ENCODE measurements at regions not wholly inside any gene's neighbourhood (a gene's known extent, or its start where the extent isn't known, plus 50 kb on each side); places are given as distances from the start of the nearest gene placed in this dataset.
"Not testable (repeated sequence)": the region's sequence is repeated elsewhere in the genome, so short reads cannot be mapped to it uniquely, and the experiment has no call there.

- H3K79me2 ChIP-seq (ENCODE audit: control insufficient read depth, insufficient read depth, low read length): no peaks in the 10 kb centered on the region
- no peak for TF ChIP-seq EZH2 (IDR thresholded peaks at IDR 0.05; ENCODE audit: borderline replicate concordance, low read depth, low read length, severe bottlenecking)
- no peaks in the 10 kb centered on the region for H4K20me1 ChIP-seq (replicated peaks; ENCODE audit: control insufficient read depth, extremely low read depth, insufficient read depth, low read length)
- H3K9ac ChIP-seq (replicated peaks; ENCODE audit: extremely low read depth, insufficient read depth, low read length): no peak overlapping the region
- no peak for FAIRE-seq
- no TSS peak for BruUV-seq (replicated peaks)
- no peak overlapping the region for H3K4me3 ChIP-seq (replicated peaks in 1 of 3; ENCODE audit: insufficient read depth in 1 of 3, low read depth in 1 of 3, low read length in 3 of 3)
- H3K9me1 ChIP-seq (replicated peaks; ENCODE audit: control insufficient read depth, extremely low read depth, insufficient read depth, low read length): no peaks in the 10 kb centered on the region
- H3K9me3 ChIP-seq (replicated peaks; ENCODE audit: control insufficient read depth, insufficient read depth, low read length): peaks cover 2% of the 10 kb centered on the region
- H3K36me3 ChIP-seq (ENCODE audit: control insufficient read depth in 2 of 2, extremely low read depth in 1 of 2, insufficient read depth in 2 of 2, low read length in 2 of 2): no peaks in the 10 kb centered on the region
- intact Hi-C loops (cut with micrococcal nuclease): no loop called here
- POLR2A ChIA-PET: no interaction called here
- H3K4me2 ChIP-seq (ENCODE audit: insufficient read depth, low read length): no peak overlapping the region
- CTCF ChIA-PET: no interaction called here
- no peak for DNase-seq (ENCODE audit: low read depth, low spot score)
- no peak overlapping the region for H2AFZ ChIP-seq (ENCODE audit: low read depth, low read length)
- no peaks in the 10 kb centered on the region for H3K27me3 ChIP-seq (ENCODE audit: control insufficient read depth in 2 of 2, insufficient read depth in 2 of 2, low read length in 2 of 2)
- no peak overlapping the region for H3K27ac ChIP-seq (ENCODE audit: insufficient read depth, low read depth, low read length)
- no peaks in the 10 kb centered on the region for H3K4me1 ChIP-seq (ENCODE audit: control insufficient read depth, extremely low read depth, insufficient read depth, low read length)
- dilution Hi-C loops (cut with MboI; ENCODE audit: extremely low pct_ligation_motif_present, low sequenced_read_pairs): no loop called here
These were observed 73.7 kb upstream of the PRDM9 start for GRCh38 chr5:23433534-23434315.

- BruUV-seq (replicated peaks): no TSS peak
- no peak overlapping the region for H3K4me2 ChIP-seq (ENCODE audit: insufficient read depth, low read length)
- ChIA-PET POLR2A (no interaction called here), CTCF (no interaction called here)
- DNase-seq (ENCODE audit: low read depth, low spot score) (no peak), FAIRE-seq (no peak)
- H3K9me3 ChIP-seq (replicated peaks; ENCODE audit: control insufficient read depth, insufficient read depth, low read length): no peaks in the 10 kb centered on the region
- intact Hi-C loops (cut with micrococcal nuclease): no loop called here
- dilution Hi-C loops (cut with MboI; ENCODE audit: extremely low pct_ligation_motif_present, low sequenced_read_pairs): no loop called here
- H3K79me2 ChIP-seq (ENCODE audit: control insufficient read depth, insufficient read depth, low read length): no peaks in the 10 kb centered on the region
- H3K4me1 ChIP-seq (ENCODE audit: control insufficient read depth, extremely low read depth, insufficient read depth, low read length): no peaks in the 10 kb centered on the region
- no peaks in the 10 kb centered on the region for H4K20me1 ChIP-seq (replicated peaks; ENCODE audit: control insufficient read depth, extremely low read depth, insufficient read depth, low read length)
- no peaks in the 10 kb centered on the region for H3K9me1 ChIP-seq (replicated peaks; ENCODE audit: control insufficient read depth, extremely low read depth, insufficient read depth, low read length)
- H3K9ac ChIP-seq (replicated peaks; ENCODE audit: extremely low read depth, insufficient read depth, low read length): no peak overlapping the region
- H3K27ac ChIP-seq (ENCODE audit: insufficient read depth, low read depth, low read length): no peak overlapping the region
- no peaks in the 10 kb centered on the region for H3K36me3 ChIP-seq (ENCODE audit: control insufficient read depth in 2 of 2, extremely low read depth in 1 of 2, insufficient read depth in 2 of 2, low read length in 2 of 2)
- no peak overlapping the region for H2AFZ ChIP-seq (ENCODE audit: low read depth, low read length)
- no peak overlapping the region for H3K4me3 ChIP-seq (replicated peaks in 1 of 3; ENCODE audit: insufficient read depth in 1 of 3, low read depth in 1 of 3, low read length in 3 of 3)
- TF ChIP-seq MYC (IDR thresholded peaks at IDR 0.05; ENCODE audit: low read depth, low read length) (no peak), EZH2 (IDR thresholded peaks at IDR 0.05; ENCODE audit: borderline replicate concordance, low read depth, low read length, severe bottlenecking) (no peak), FOS (IDR thresholded peaks at IDR 0.05; ENCODE audit: borderline replicate concordance, insufficient read depth, low read length) (no peak), POLR2A (IDR thresholded peaks at IDR 0.05; ENCODE audit: low read depth, low read length) (no peak), POLR2AphosphoS5 (IDR thresholded peaks at IDR 0.05; ENCODE audit: insufficient read depth, low read depth, low read length) (no peak), GATA2 (IDR thresholded peaks at IDR 0.05; ENCODE audit: insufficient read depth, insufficient read length, low read depth, low read length) (no peak), CTCF (IDR thresholded peaks at IDR 0.05; ENCODE audit: extremely low read depth in 1 of 2, insufficient read depth in 1 of 2, low read depth in 1 of 2, low read length in 2 of 2) (no peak), JUN (IDR thresholded peaks at IDR 0.05; ENCODE audit: borderline replicate concordance, insufficient read depth, insufficient read length, low read depth) (no peak)
- TF ChIP-seq, protein P1, sequence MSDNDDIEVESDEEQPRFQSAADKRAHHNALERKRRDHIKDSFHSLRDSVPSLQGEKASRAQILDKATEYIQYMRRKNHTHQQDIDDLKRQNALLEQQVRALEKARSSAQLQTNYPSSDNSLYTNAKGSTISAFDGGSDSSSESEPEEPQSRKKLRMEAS (IDR thresholded peaks at IDR 0.05; ENCODE audit: insufficient read depth, insufficient read length): no peak
- no peaks in the 10 kb centered on the region for H3K27me3 ChIP-seq (ENCODE audit: control insufficient read depth in 2 of 2, insufficient read depth in 2 of 2, low read length in 2 of 2)
These were observed 78.7 kb upstream of the PRDM9 start for GRCh38 chr5:23428705-23429104.

DNA sequence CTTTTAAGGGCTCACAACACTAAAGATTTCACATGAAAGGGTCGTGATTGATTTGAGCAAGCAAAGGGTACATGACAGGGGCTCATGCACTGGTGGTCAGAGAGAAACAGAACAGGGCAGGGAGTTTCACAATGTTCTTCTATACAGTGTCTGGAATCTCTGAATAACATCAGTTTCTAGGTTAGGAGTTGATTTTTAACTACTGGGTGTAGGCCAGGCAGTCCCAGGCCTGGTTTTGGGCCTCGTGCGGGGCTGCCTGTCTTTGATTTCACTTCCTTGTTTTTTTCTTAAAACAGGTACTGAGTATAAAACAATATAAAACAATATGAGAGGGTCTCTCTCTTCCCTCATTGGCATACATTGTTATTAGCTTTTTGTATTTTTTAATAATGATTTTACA is 87.2 kb upstream of the PRDM9 start:
- H3K4me1 ChIP-seq (ENCODE audit: control insufficient read depth, extremely low read depth, insufficient read depth, low read length); H3K27ac ChIP-seq (ENCODE audit: insufficient read depth, low read depth, low read length); H3K9me1 ChIP-seq (replicated peaks; ENCODE audit: control insufficient read depth, extremely low read depth, insufficient read depth, low read length); H3K27me3 ChIP-seq (ENCODE audit: control insufficient read depth in 2 of 2, insufficient read depth in 2 of 2, low read length in 2 of 2); BruUV-seq (replicated peaks); H3K4me3 ChIP-seq (replicated peaks in 1 of 3; ENCODE audit: insufficient read depth in 1 of 3, low read depth in 1 of 3, low read length in 3 of 3); H4K20me1 ChIP-seq (replicated peaks; ENCODE audit: control insufficient read depth, extremely low read depth, insufficient read depth, low read length); DNase-seq (ENCODE audit: low read depth, low spot score); H3K9me3 ChIP-seq (replicated peaks; ENCODE audit: control insufficient read depth, insufficient read depth, low read length); CTCF ChIA-PET; dilution Hi-C loops (cut with MboI; ENCODE audit: extremely low pct_ligation_motif_present, low sequenced_read_pairs); H3K9ac ChIP-seq (replicated peaks; ENCODE audit: extremely low read depth, insufficient read depth, low read length); FAIRE-seq; POLR2A ChIA-PET; H2AFZ ChIP-seq (ENCODE audit: low read depth, low read length); intact Hi-C loops (cut with micrococcal nuclease); H3K36me3 ChIP-seq (ENCODE audit: control insufficient read depth in 2 of 2, extremely low read depth in 1 of 2, insufficient read depth in 2 of 2, low read length in 2 of 2); H3K79me2 ChIP-seq (ENCODE audit: control insufficient read depth, insufficient read depth, low read length); H3K4me2 ChIP-seq (ENCODE audit: insufficient read depth, low read length): not testable (repeated sequence)
